B cell (primary cell): ENCODE measurements at regions not wholly inside any gene's neighbourhood (a gene's known extent, or its start where the extent isn't known, plus 50 kb on each side); places are given as distances from the start of the nearest gene placed in this dataset.

ENCODE experiments used
- ATAC-seq: fragments of 200-7000 bp; cut with Tn5 transposase; one replicate; pipeline ENCODE4 v1.10.0; 2021; ENCODE audit warnings: low read depth, mild to moderate bottlenecking, moderate number of reproducible peaks, moderate library complexity
- CTCF ChIA-PET: fragments of 350-600 bp; sonication (Branson Sonifier 250); formaldehyde crosslinking; loops from one replicate; lab custom pipeline; 2021; ENCODE audit warnings: antibody characterized with exemption, inconsistent platforms; lab: Charles Lee
- POLR2A ChIA-PET: fragments of 350-600 bp; sonication (Branson Sonifier 250); formaldehyde crosslinking; loops from one replicate; lab custom pipeline; 2021; ENCODE audit warnings: antibody characterized with exemption; lab: Charles Lee
- DNase-seq: peaks from one replicate; pipeline ENCODE4 v3.0.0; 2013
- H2AFZ ChIP-seq: 2 replicates; pipeline ENCODE4 v1.6.1; 2012; ENCODE audit warnings: mild to moderate bottlenecking, low read depth, low read length; ENCODE audit not compliant: insufficient read depth, poor library complexity, severe bottlenecking
- H3K27ac ChIP-seq, 2 donors: 1 replicate in 1 of 2; 2 replicates in 1 of 2; pipeline ENCODE4 v1.5.1; 2012 to 2013; ENCODE audit warnings: low read length in 2 of 2, mild to moderate bottlenecking in 2 of 2, moderate library complexity in 1 of 2
- H3K27me3 ChIP-seq, 4 experiments: fragments of 200-600 bp in 1 of 4; sonication (generic) in 1 of 4; replicated peaks in 1 of 4; 1 replicate in 2 of 4; 2 replicates in 2 of 4; pipeline versions ENCODE4 v1.6.1 to v1.7.0; 2013 to 2016; ENCODE audit warnings: low read length in 3 of 4, mild to moderate bottlenecking in 2 of 4, mixed read lengths in 1 of 4, moderate library complexity in 1 of 4; ENCODE audit not compliant: insufficient read depth in 4 of 4, control insufficient read depth in 3 of 4; ENCODE audit errors: control extremely low read depth in 1 of 4
- H3K36me3 ChIP-seq, 2 experiments: replicated peaks in 1 of 2; 1 replicate in 1 of 2; 2 replicates in 1 of 2; pipeline versions ENCODE4 v1.6.1 to v1.7.1; 2013; ENCODE audit warnings: low read length in 1 of 2; ENCODE audit not compliant: insufficient read depth in 2 of 2, control insufficient read depth in 1 of 2; ENCODE audit errors: control extremely low read depth in 1 of 2, extremely low read depth in 1 of 2
- H3K4me1 ChIP-seq, 2 donors: fragments of 200-600 bp in 1 of 2; sonication (generic) in 1 of 2; 1 replicate in 1 of 2; 2 replicates in 1 of 2; pipeline versions ENCODE4 v1.5.1 to v1.6.1; 2013 to 2017; ENCODE audit warnings: low read length in 2 of 2; ENCODE audit not compliant: control insufficient read depth in 2 of 2, insufficient read depth in 2 of 2
- H3K4me2 ChIP-seq: replicated peaks from 2 replicates; pipeline ENCODE3; 2012; ENCODE audit warnings: mild to moderate bottlenecking, low read depth, low read length; ENCODE audit not compliant: poor library complexity, severe bottlenecking
- H3K4me3 ChIP-seq, 5 experiments: fragments of 200-600 bp in 1 of 5; sonication (generic) in 1 of 5; 1 replicate in 3 of 5; 2 replicates in 2 of 5; pipeline versions ENCODE4 v1.5.1 to v1.7.0; 2011 to 2016; ENCODE audit warnings: low read length in 4 of 5, mild to moderate bottlenecking in 4 of 5, low read depth in 2 of 5, control low read depth in 1 of 5, moderate library complexity in 1 of 5; ENCODE audit not compliant: insufficient read depth in 1 of 5; ENCODE audit errors: control extremely low read depth in 1 of 5, extremely low read depth in 1 of 5
- H3K79me2 ChIP-seq: fragments of 200-600 bp; sonication (generic); one replicate; pipeline ENCODE4 v1.6.0; 2016; ENCODE audit warnings: low read length; ENCODE audit not compliant: control insufficient read depth, insufficient read depth
- H3K9ac ChIP-seq: fragments of 200-600 bp; sonication (generic); 2 replicates; pipeline ENCODE4 v1.6.1; 2017; ENCODE audit warnings: mild to moderate bottlenecking, low read length, moderate library complexity
- H3K9me3 ChIP-seq, 3 donors: one replicate each; pipeline versions ENCODE4 v1.6.1 to v1.7.1; 2013; ENCODE audit warnings: low read length in 2 of 3; ENCODE audit not compliant: control insufficient read depth in 2 of 3, insufficient read depth in 1 of 3; ENCODE audit errors: control extremely low read depth in 1 of 3
- H4K20me1 ChIP-seq: 2 replicates; pipeline ENCODE4 v1.6.0; 2012; ENCODE audit warnings: mild to moderate bottlenecking, low read length; ENCODE audit not compliant: insufficient read depth, control insufficient read depth, poor library complexity, severe bottlenecking
- H3K27ac Mint-ChIP-seq: one replicate; pipeline ENCODE4 v1.8.0; 2021; ENCODE audit warnings: mixed read lengths
- H3K27me3 Mint-ChIP-seq: one replicate; pipeline ENCODE4 v1.8.0; 2021; ENCODE audit warnings: mixed read lengths
- H3K4me1 Mint-ChIP-seq: one replicate; pipeline ENCODE4 v1.8.0; 2021; ENCODE audit warnings: mixed read lengths
- H3K4me3 Mint-ChIP-seq: one replicate; pipeline ENCODE4 v1.8.0; 2021; ENCODE audit warnings: mixed read lengths
- H3K9me3 Mint-ChIP-seq: one replicate; pipeline ENCODE4 v1.8.0; 2022; ENCODE audit warnings: mixed read lengths; ENCODE audit not compliant: insufficient read depth
- CTCF ChIP-seq: fragments of 200-600 bp; IDR thresholded peaks from one replicate; pipeline ENCODE4 v1.8.0; 2022; ENCODE audit warnings: antibody characterized with exemption, mild to moderate bottlenecking
- EZH2 ChIP-seq: IDR thresholded peaks from 2 replicates; pipeline ENCODE4 v1.6.1; 2012; ENCODE audit warnings: borderline replicate concordance, low read depth, mild to moderate bottlenecking, moderate library complexity, low read length; ENCODE audit not compliant: insufficient read depth, poor library complexity, severe bottlenecking
- WGBS: methylation state at CpG from one replicate; pipeline ENCODE4 v1.1.5; 2013; ENCODE audit warnings: missing lambda C conversion rate; ENCODE audit not compliant: insufficient coverage; 5-methylcytosine and 5-hydroxymethylcytosine counted together
- intact Hi-C: fragments of 100-400 bp; cut with micrococcal nuclease; formaldehyde crosslinking; loops from one replicate; pipeline ENCODE4 v1.10.0; 2022

GRCh38 chr5:50927953-50928352 is 261.5 kb downstream of the PARP8 start:
- Histone ChIP-seq H3K9ac (no peak overlapping the region), H3K27me3 (peaks cover 0 to 6% (median 0%) of the 10 kb centered on the region in 4 experiments), H3K9me3 (peaks cover 0 to 12% (median 0%) of the 10 kb centered on the region in 3 donors), H3K4me2 (no peak overlapping the region), H3K4me3 (no peak overlapping the region), H3K27ac (no peak overlapping the region), H3K79me2 (no peaks in the 10 kb centered on the region), H4K20me1 (no peaks in the 10 kb centered on the region), H3K36me3 (no peaks in the 10 kb centered on the region), H3K4me1 (no peaks in the 10 kb centered on the region), H2AFZ (no peak overlapping the region)
- Mint-ChIP-seq H3K27me3 (peaks cover 14% of the 10 kb centered on the region), H3K27ac (no peak overlapping the region), H3K4me1 (no peaks in the 10 kb centered on the region), H3K4me3 (no peak overlapping the region), H3K9me3 (no peaks in the 10 kb centered on the region)
- ChIA-PET POLR2A (no interaction called here), CTCF (no interaction called here)
- intact Hi-C loops = no loop called here
- TF ChIP-seq EZH2 = no peak
- TF ChIP-seq CTCF = no peak
- DNase-seq (no peak), ATAC-seq (no peak)

- ChIA-PET POLR2A (no interaction called here), CTCF (interaction anchor here (1.5 kb wide), 1 partner anchor 30 kb away, joined by 5 read pairs; no protein-coding TSS in a partner anchor)
- H3K4me1 ChIP-seq = no peaks in the 10 kb centered on the region
- DNase-seq (no peak), ATAC-seq (no peak)
- H3K79me2 ChIP-seq = no peaks in the 10 kb centered on the region
- H4K20me1 ChIP-seq = no peaks in the 10 kb centered on the region
- H3K27me3 ChIP-seq = no peaks in the 10 kb centered on the region
- no peaks in the 10 kb centered on the region for H3K36me3 ChIP-seq
- H3K4me1 Mint-ChIP-seq = no peaks in the 10 kb centered on the region
- H3K27ac ChIP-seq = no peak overlapping the region
- no peaks in the 10 kb centered on the region for H3K9me3 Mint-ChIP-seq
- H3K4me2 ChIP-seq = no peak overlapping the region
- no peaks in the 10 kb centered on the region for H3K9me3 ChIP-seq
- H2AFZ ChIP-seq = no peak overlapping the region
- WGBS = 80% methylated on average over 1 of the region's 3 CpGs
- intact Hi-C loops = no loop called here
- no peak overlapping the region for H3K4me3 Mint-ChIP-seq
- peaks cover 13% of the 10 kb centered on the region for H3K27me3 Mint-ChIP-seq
- no peak overlapping the region for H3K27ac Mint-ChIP-seq
- no peak for TF ChIP-seq CTCF
- TF ChIP-seq EZH2 = no peak
- no peak overlapping the region for H3K4me3 ChIP-seq
- H3K9ac ChIP-seq = no peak overlapping the region
Measured at GRCh38 chr5:50929174-50929573, 262.7 kb downstream of the PARP8 start.
